Esophagus muscularis mucosa (tissue), 3 donors: ENCODE measurements at regions not wholly inside any gene's neighbourhood (a gene's known extent, or its start where the extent isn't known, plus 50 kb on each side); places are given as distances from the start of the nearest gene placed in this dataset.

ENCODE experiments used
- CTCF ChIP-seq, 3 experiments: fragments of 200-600 bp in 2 of 3; fragments of 450-650 bp in 1 of 3; sonication (generic) in 2 of 3; IDR thresholded peaks; one replicate each; pipeline ENCODE4 v1.5.1; 2017 to 2019; ENCODE audit warnings: antibody characterized with exemption in 3 of 3, mild to moderate bottlenecking in 2 of 3, moderate library complexity in 1 of 3
- POLR2A ChIP-seq: fragments of 450-650 bp; IDR thresholded peaks from one replicate; pipeline ENCODE4 v1.6.1; 2017; ENCODE audit warnings: antibody characterized with exemption, moderate library complexity, mild to moderate bottlenecking, low read depth

- TF ChIP-seq CTCF (IDR thresholded peaks at IDR 0.05): no peak
- no peak for TF ChIP-seq POLR2A
Observed at GRCh38 chr10:21180604-21181003, 283.5 kb upstream of the NEBL start.
